ENCODE measurements at regions not wholly inside any gene's neighbourhood (a gene's known extent, or its start where the extent isn't known, plus 50 kb on each side); places are given as distances from the start of the nearest gene placed in this dataset.

DNA sequence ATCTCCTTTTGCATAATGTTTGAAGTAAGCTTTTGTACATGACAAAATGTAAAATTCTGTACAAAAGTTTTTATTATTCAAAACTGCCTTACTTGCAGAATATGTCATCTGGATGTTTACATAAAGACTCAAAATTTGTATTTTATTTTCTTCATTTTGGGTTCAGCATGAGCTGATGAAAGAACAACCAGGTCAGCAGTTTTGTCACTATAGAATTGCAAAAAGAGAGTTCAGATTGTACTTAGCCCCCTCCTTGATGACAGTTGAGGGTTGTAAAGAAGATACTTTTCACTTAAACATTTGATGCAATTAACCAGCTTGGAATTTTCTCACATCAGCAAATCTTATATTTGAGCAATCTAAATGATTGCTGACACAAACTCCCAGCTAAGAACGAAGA lies 669.3 kb downstream of the PLA2G4A start:
- H3K27me3 ChIP-seq, result no peaks in the 10 kb centered on the region
- no peaks in the 10 kb centered on the region for H3K9me3 ChIP-seq
- H3K4me3 ChIP-seq, result no peak overlapping the region
- DNase-seq, result no peak
- 47 to 59% methylated on average over 1 of the region's 1 CpG for WGBS, 2 donors
- no peak overlapping the region for H3K27ac ChIP-seq
- TF ChIP-seq POLR2A (IDR thresholded peaks at IDR 0.05), result no peak
- TF ChIP-seq CTCF (IDR thresholded peaks at IDR 0.05), result no peak
- H3K4me1 ChIP-seq, result no peaks in the 10 kb centered on the region
- H3K36me3 ChIP-seq, result no peaks in the 10 kb centered on the region
- intact Hi-C loops (cut with DNase I), result no loop called here

- H3K27ac ChIP-seq, result no peak overlapping the region
- H3K4me3 ChIP-seq, result no peak overlapping the region
- intact Hi-C loops (cut with DNase I), result no loop called here
- no peaks in the 10 kb centered on the region for H3K9me3 ChIP-seq
- H3K4me1 ChIP-seq, result no peaks in the 10 kb centered on the region
- DNase-seq, result no peak
- H3K36me3 ChIP-seq, result no peaks in the 10 kb centered on the region
- H3K27me3 ChIP-seq, result no peaks in the 10 kb centered on the region
- TF ChIP-seq POLR2A (IDR thresholded peaks at IDR 0.05) (no peak), CTCF (IDR thresholded peaks at IDR 0.05) (no peak)
Observed at GRCh38 chr1:187504779-187505178, 676.0 kb downstream of the PLA2G4A start.

DNA sequence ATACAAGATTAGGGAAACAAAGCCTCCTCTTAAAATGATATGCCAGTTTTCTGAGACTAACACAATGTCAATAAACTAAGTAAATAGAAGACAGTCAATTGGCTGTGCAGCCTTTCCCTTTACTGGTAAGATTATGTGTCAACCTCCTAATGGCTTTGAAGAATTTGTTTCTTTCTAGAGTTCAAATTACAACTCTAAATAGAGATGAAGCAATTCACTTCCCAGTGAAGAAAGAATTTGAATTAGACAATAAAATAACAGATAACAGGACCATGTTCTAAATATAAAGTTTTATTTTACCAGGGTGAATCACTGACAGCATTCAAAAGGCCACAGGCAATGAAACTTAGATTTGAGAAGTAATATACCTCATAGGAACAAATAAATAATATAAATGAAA lies 680.3 kb downstream of the PLA2G4A start:
- no peak for DNase-seq
- no peak overlapping the region for H3K4me3 ChIP-seq
- no peak overlapping the region for H3K27ac ChIP-seq
- no peaks in the 10 kb centered on the region for H3K9me3 ChIP-seq
- TF ChIP-seq CTCF (IDR thresholded peaks at IDR 0.05) (no peak), POLR2A (IDR thresholded peaks at IDR 0.05) (no peak)
- no peaks in the 10 kb centered on the region for H3K27me3 ChIP-seq
- intact Hi-C loops (cut with DNase I), result no loop called here
- H3K4me1 ChIP-seq, result no peaks in the 10 kb centered on the region
- H3K36me3 ChIP-seq, result no peaks in the 10 kb centered on the region

GRCh38 chr1:187513190-187513589 lies 684.4 kb downstream of the PLA2G4A start:
- no peak for TF ChIP-seq CTCF (IDR thresholded peaks at IDR 0.05)
- no peak for TF ChIP-seq POLR2A (IDR thresholded peaks at IDR 0.05)
- intact Hi-C loops (cut with DNase I), result no loop called here
- no peaks in the 10 kb centered on the region for H3K27me3 ChIP-seq
- no peaks in the 10 kb centered on the region for H3K9me3 ChIP-seq
- no peaks in the 10 kb centered on the region for H3K4me1 ChIP-seq
- H3K36me3 ChIP-seq, result no peaks in the 10 kb centered on the region
- no peak overlapping the region for H3K27ac ChIP-seq
- 60 to 83% methylated on average over 5 of the region's 5 CpGs for WGBS, 2 donors
- no peak overlapping the region for H3K4me3 ChIP-seq
- no peak for DNase-seq

DNA sequence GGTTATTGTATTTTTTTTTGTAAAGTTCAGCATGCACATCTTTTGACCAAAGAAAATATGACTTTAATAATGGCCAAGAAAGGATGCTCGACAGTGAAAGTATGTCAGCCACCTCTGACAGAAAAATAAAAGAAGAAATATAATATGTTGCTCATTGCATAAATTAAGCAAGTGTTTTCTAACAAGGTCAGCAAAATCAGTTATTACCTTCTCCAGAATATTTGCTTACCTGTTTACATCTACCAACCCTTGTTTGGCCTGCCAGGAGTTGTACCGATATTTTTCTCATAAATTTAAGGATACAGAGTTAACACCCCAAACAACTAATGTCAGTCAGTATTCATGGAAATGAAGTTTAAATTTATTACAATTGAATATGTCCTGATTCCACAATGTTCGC lies 685.4 kb downstream of the PLA2G4A start:
- H3K36me3 ChIP-seq, result no peaks in the 10 kb centered on the region
- intact Hi-C loops (cut with DNase I), result no loop called here
- no peaks in the 10 kb centered on the region for H3K9me3 ChIP-seq
- TF ChIP-seq POLR2A (IDR thresholded peaks at IDR 0.05) (no peak), CTCF (IDR thresholded peaks at IDR 0.05) (no peak)
- H3K27me3 ChIP-seq, result no peaks in the 10 kb centered on the region
- no peak for DNase-seq
- H3K27ac ChIP-seq, result no peak overlapping the region
- no peak overlapping the region for H3K4me3 ChIP-seq
- 87 to 92% methylated on average over 3 of the region's 3 CpGs for WGBS, 2 donors
- no peaks in the 10 kb centered on the region for H3K4me1 ChIP-seq

All from esophagus squamous epithelium (tissue), 5 donors.